ENCODE measurements at regions not wholly inside any gene's neighbourhood (a gene's known extent, or its start where the extent isn't known, plus 50 kb on each side); places are given as distances from the start of the nearest gene placed in this dataset.

DNA sequence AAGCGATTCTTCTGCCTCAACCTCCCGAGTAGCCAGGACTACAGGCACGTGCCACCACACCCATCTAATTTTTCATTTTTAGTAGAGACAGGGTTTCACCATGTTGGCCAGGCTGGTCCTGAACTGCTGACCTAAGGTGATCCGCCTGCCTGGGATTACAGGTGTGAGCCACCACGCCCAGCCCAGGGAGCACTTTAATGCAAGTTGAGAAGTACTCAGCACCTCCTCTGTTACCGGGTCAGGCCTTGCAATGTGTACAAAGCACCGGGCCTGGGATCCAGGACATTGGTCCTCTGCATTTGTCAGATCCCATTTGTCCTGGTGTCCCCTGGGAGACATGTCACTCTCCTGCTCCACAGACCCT is 143.6 kb downstream of the TOMM20 start:
- H3K4me3 ChIP-seq (ENCODE audit: low read depth, low read length, poor library complexity, severe bottlenecking) = no peak overlapping the region
- intact Hi-C loops (cut with micrococcal nuclease; ENCODE audit: unreplicated experiment) = no loop called here
- no peaks in the 10 kb centered on the region for H4K20me1 ChIP-seq (ENCODE audit: insufficient read depth, low read length)
- no peak overlapping the region for H3K4me2 ChIP-seq (ENCODE audit: low read length)
- peak overlapping the region; percentile 86; the same call in 1 of the 2 replicates for H2AFZ ChIP-seq (ENCODE audit: low read length)
- DNase-seq (ENCODE audit: low spot score) = no peak
- peaks cover 60% of the 10 kb centered on the region for H3K4me1 ChIP-seq (ENCODE audit: insufficient read depth, low read length, poor library complexity, severe bottlenecking)
- no peaks in the 10 kb centered on the region for H3K79me2 ChIP-seq (ENCODE audit: insufficient read depth, low read depth, low read length)
- H3K9me3 ChIP-seq (ENCODE audit: low read length) = no peaks in the 10 kb centered on the region
- H3K27ac ChIP-seq (ENCODE audit: low read depth, low read length, poor library complexity, severe bottlenecking) = no peak overlapping the region
- H3K9me2 ChIP-seq (ENCODE audit: insufficient read depth, low read length) = no peaks in the 10 kb centered on the region
- no peak for TF ChIP-seq EZH2phosphoT487 (IDR thresholded peaks at IDR 0.05; ENCODE audit: borderline replicate concordance, low read depth, low read length)
- TF ChIP-seq, protein P1, sequence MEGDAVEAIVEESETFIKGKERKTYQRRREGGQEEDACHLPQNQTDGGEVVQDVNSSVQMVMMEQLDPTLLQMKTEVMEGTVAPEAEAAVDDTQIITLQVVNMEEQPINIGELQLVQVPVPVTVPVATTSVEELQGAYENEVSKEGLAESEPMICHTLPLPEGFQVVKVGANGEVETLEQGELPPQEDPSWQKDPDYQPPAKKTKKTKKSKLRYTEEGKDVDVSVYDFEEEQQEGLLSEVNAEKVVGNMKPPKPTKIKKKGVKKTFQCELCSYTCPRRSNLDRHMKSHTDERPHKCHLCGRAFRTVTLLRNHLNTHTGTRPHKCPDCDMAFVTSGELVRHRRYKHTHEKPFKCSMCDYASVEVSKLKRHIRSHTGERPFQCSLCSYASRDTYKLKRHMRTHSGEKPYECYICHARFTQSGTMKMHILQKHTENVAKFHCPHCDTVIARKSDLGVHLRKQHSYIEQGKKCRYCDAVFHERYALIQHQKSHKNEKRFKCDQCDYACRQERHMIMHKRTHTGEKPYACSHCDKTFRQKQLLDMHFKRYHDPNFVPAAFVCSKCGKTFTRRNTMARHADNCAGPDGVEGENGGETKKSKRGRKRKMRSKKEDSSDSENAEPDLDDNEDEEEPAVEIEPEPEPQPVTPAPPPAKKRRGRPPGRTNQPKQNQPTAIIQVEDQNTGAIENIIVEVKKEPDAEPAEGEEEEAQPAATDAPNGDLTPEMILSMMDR (conservative IDR thresholded peaks at IDR 0.05; ENCODE audit: low read length) = no peak
- CTCF ChIA-PET (ENCODE audit: unreplicated experiment) = no interaction called here
- no peaks in the 10 kb centered on the region for H3K36me3 ChIP-seq (ENCODE audit: insufficient read depth, low read length)
- BruUV-seq (replicated peaks) = no TSS peak
- POLR2A ChIA-PET = interaction anchor here (1.1 kb wide), 1 partner anchor 14 kb away, joined by 5 read pairs; no protein-coding TSS in a partner anchor

DNA sequence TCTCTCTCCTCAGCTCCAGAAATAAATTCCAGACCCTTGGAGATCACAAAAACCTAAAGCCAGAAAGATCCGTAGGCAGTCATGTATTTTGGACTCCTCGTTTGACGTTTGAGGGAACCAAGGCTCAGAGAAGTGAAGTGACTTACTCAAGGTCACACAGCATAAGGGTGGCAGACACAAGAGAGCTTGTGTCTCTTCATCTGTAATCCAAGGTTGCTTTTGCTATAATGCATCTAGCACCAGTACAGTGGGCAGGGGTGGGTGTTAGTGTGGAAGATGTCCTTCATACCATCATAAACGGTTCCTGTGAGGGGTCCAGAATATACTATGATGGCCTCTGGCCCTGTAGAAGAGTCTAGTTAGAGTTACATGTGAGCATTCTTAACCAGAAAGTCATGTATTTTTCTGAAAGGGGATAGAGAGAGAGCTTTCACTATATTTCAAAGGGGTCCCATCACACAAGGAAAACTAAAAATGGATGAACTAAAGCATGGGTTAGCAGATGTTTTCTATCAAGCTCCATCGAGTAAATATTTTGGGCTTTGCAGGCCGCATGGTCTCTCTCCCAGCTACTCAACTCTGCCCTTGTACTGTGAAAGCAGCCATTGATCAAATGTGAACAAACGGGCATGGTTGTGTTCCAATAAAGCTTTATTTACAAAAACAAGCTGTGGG is 144.9 kb downstream of the TOMM20 start:
- no peaks in the 10 kb centered on the region for H3K9me3 ChIP-seq (ENCODE audit: low read length)
- TF ChIP-seq EZH2phosphoT487 (IDR thresholded peaks at IDR 0.05; ENCODE audit: borderline replicate concordance, low read depth, low read length) = no peak
- TF ChIP-seq, protein P1 (conservative IDR thresholded peaks at IDR 0.05; ENCODE audit: low read length) = no peak
- no peak for DNase-seq (ENCODE audit: low spot score)
- intact Hi-C loops (cut with micrococcal nuclease; ENCODE audit: unreplicated experiment) = no loop called here
- no peaks in the 10 kb centered on the region for H4K20me1 ChIP-seq (ENCODE audit: insufficient read depth, low read length)
- H2AFZ ChIP-seq (ENCODE audit: low read length) = peak overlapping the region; percentile 86
- H3K36me3 ChIP-seq (ENCODE audit: insufficient read depth, low read length) = no peaks in the 10 kb centered on the region
- H3K79me2 ChIP-seq (ENCODE audit: insufficient read depth, low read depth, low read length) = no peaks in the 10 kb centered on the region
- BruUV-seq (replicated peaks) = no TSS peak
- H3K4me1 ChIP-seq (ENCODE audit: insufficient read depth, low read length, poor library complexity, severe bottlenecking) = peaks cover 67% of the 10 kb centered on the region
- no peak overlapping the region for H3K4me3 ChIP-seq (ENCODE audit: low read depth, low read length, poor library complexity, severe bottlenecking)
- H3K9me2 ChIP-seq (ENCODE audit: insufficient read depth, low read length) = no peaks in the 10 kb centered on the region
- ChIA-PET POLR2A (interaction anchor here (0.6 to 1.6 kb wide), 9 partner anchors 9 to 1469 kb away, joined by 3 to 5 read pairs (median 4); no protein-coding TSS in a partner anchor), CTCF (ENCODE audit: unreplicated experiment) (interaction anchor here (0.8 to 1.0 kb wide), 2 partner anchors 8 to 18 kb away, joined by 3 to 4 read pairs; no protein-coding TSS in a partner anchor)
- H3K27ac ChIP-seq (ENCODE audit: low read depth, low read length, poor library complexity, severe bottlenecking) = peak overlapping the region; percentile 35
- H3K4me2 ChIP-seq (ENCODE audit: low read length) = peak overlapping the region; percentile 47

DNA sequence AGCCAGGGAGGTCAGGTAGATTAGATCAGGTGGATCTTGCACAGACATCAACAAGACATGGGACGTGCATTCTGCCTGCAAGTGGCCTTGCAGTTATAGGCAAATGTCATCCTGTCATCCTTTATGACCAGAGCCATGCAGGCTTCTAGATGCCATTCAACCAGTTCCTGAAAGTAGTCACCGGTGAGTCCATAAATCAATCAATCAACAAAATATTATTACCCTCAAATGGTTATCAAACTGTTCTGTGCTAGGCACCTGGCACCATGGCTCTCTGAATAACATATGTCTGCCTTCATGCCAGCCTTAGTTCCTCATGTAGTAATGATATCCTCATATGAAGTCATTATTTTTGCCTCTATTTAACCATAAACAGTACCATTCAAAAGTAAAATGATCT is 146.9 kb downstream of the TOMM20 start:
- Histone ChIP-seq H3K27ac (ENCODE audit: low read depth, low read length, poor library complexity, severe bottlenecking) (no peak overlapping the region), H3K9me2 (ENCODE audit: insufficient read depth, low read length) (no peaks in the 10 kb centered on the region), H3K4me2 (ENCODE audit: low read length) (no peak overlapping the region), H3K4me3 (ENCODE audit: low read depth, low read length, poor library complexity, severe bottlenecking) (no peak overlapping the region), H3K9me3 (ENCODE audit: low read length) (no peaks in the 10 kb centered on the region), H4K20me1 (ENCODE audit: insufficient read depth, low read length) (no peaks in the 10 kb centered on the region), H3K79me2 (ENCODE audit: insufficient read depth, low read depth, low read length) (no peaks in the 10 kb centered on the region), H3K36me3 (ENCODE audit: insufficient read depth, low read length) (no peaks in the 10 kb centered on the region), H2AFZ (ENCODE audit: low read length) (no peak overlapping the region; the same call in 1 of the 2 replicates), H3K4me1 (ENCODE audit: insufficient read depth, low read length, poor library complexity, severe bottlenecking) (peaks cover 69% of the 10 kb centered on the region)
- ChIA-PET CTCF (ENCODE audit: unreplicated experiment) (interaction anchor here (1.4 kb wide), 1 partner anchor 17 kb away, joined by 4 read pairs; no protein-coding TSS in a partner anchor), POLR2A (interaction anchor here (1.6 kb wide), 1 partner anchor 461 kb away, joined by 5 read pairs; no protein-coding TSS in a partner anchor)
- no peak for DNase-seq (ENCODE audit: low spot score)
- BruUV-seq (replicated peaks) = no TSS peak
- TF ChIP-seq, protein P1 (conservative IDR thresholded peaks at IDR 0.05; ENCODE audit: low read length) = no peak
- TF ChIP-seq EZH2phosphoT487 (IDR thresholded peaks at IDR 0.05; ENCODE audit: borderline replicate concordance, low read depth, low read length) = no peak
- intact Hi-C loops (cut with micrococcal nuclease; ENCODE audit: unreplicated experiment) = no loop called here

Data from OCI-LY7 (cell line).